ENCODE measurements at regions not wholly inside any gene's neighbourhood (a gene's known extent, or its start where the extent isn't known, plus 50 kb on each side); places are given as distances from the start of the nearest gene placed in this dataset.

DNA sequence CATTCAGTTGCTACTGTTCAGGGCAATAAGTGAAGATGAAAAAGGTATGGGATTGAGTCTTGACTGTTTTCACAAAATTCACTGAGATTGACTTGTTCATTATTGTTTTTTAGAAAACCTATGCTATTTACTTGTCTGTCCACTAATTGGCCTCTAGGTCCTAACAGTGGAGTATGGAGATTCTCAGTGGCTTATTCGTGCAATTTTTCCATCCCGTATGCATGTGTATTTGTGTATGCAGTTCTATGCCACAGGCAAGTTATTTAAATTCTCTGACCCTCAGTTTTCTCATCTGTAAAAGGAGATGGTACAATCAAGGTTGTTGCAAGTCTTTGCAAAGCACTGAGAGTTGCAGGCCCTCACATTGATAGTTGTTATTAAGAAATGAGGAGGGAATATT lies 151.0 kb downstream of the BBOX1 start:
- Histone ChIP-seq H3K36me3 (ENCODE audit: control insufficient read depth in 2 of 2, insufficient read depth in 2 of 2, low read length in 2 of 2) (no peaks in the 10 kb centered on the region), H3K9me3 (ENCODE audit: control insufficient read depth in 2 of 2, low read length in 2 of 2) (no peaks in the 10 kb centered on the region), H3K9ac (ENCODE audit: low read length in 2 of 2) (no peak overlapping the region), H3K4me3 (ENCODE audit: low read length in 2 of 2) (no peak overlapping the region), H3K27me3 (ENCODE audit: control insufficient read depth in 1 of 2, insufficient read depth in 2 of 2, low read length in 2 of 2) (no peaks in the 10 kb centered on the region), H3K27ac (ENCODE audit: low read length) (no peak overlapping the region), H3K4me1 (ENCODE audit: control insufficient read depth, insufficient read depth, low read length) (no peaks in the 10 kb centered on the region)

DNA sequence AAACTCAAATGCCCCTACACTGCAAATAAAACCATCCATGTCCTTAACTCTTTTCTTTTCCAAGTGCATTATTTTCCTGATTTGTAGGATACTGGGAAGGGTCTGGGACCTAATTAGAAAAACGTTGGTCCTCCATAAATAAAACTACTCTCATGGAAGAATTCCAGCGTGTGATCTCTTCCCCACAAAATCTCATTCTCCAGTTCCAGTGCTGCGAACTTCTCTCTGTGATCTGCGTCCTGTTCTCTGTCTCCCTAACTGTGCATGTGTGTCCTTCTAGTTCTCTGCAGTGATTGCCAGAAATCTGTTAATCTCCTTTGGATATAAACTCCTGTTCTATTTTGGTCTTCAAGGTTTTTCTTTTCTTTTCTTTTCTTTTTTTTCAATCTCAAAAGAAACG lies 148.1 kb downstream of the BBOX1 start:
- Histone ChIP-seq H3K27me3 (ENCODE audit: control insufficient read depth in 1 of 2, insufficient read depth in 2 of 2, low read length in 2 of 2) (no peaks in the 10 kb centered on the region), H3K4me1 (ENCODE audit: control insufficient read depth, insufficient read depth, low read length) (no peaks in the 10 kb centered on the region), H3K27ac (ENCODE audit: low read length) (no peak overlapping the region), H3K9me3 (ENCODE audit: control insufficient read depth in 2 of 2, low read length in 2 of 2) (no peaks in the 10 kb centered on the region), H3K4me3 (ENCODE audit: low read length in 2 of 2) (no peak overlapping the region), H3K9ac (ENCODE audit: low read length in 2 of 2) (no peak overlapping the region), H3K36me3 (ENCODE audit: control insufficient read depth in 2 of 2, insufficient read depth in 2 of 2, low read length in 2 of 2) (no peaks in the 10 kb centered on the region)

- H3K9me3 ChIP-seq (ENCODE audit: control insufficient read depth in 2 of 2, low read length in 2 of 2): no peaks in the 10 kb centered on the region
- no peak overlapping the region for H3K4me3 ChIP-seq (ENCODE audit: low read length in 2 of 2)
- no peaks in the 10 kb centered on the region for H3K27me3 ChIP-seq (ENCODE audit: control insufficient read depth in 1 of 2, insufficient read depth in 2 of 2, low read length in 2 of 2)
- no peak overlapping the region for H3K9ac ChIP-seq (ENCODE audit: low read length in 2 of 2)
- H3K4me1 ChIP-seq (ENCODE audit: control insufficient read depth, insufficient read depth, low read length): no peaks in the 10 kb centered on the region
- H3K27ac ChIP-seq (ENCODE audit: low read length): no peak overlapping the region
- no peaks in the 10 kb centered on the region for H3K36me3 ChIP-seq (ENCODE audit: control insufficient read depth in 2 of 2, insufficient read depth in 2 of 2, low read length in 2 of 2)
Observed at GRCh38 chr11:27187848-27188621, 147.4 kb downstream of the BBOX1 start.

GRCh38 chr11:27187075-27187847 lies 146.6 kb downstream of the BBOX1 start:
- Histone ChIP-seq H3K27ac (ENCODE audit: low read length) (no peak overlapping the region), H3K9ac (ENCODE audit: low read length in 2 of 2) (no peak overlapping the region)

DNA sequence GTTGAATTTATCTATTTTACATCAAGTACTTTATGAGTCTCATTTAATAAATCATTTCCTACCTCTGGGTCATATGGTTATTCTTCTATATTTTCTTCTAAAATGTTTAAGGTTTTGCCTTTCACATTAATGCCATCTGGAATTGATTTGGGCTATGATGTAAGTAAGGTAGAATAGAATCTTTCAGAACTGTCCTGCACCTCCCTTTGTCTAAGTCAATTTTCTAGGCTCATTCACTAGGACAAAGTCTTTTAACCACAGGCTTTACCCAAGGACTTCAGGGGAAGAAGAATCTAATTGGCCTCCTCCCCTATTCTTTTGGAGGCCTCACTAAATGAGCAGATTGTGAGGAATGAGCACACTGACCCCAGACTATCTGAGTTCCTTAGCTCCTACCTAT lies 146.0 kb downstream of the BBOX1 start:
- Histone ChIP-seq H3K4me3 (ENCODE audit: low read length in 2 of 2) (no peak overlapping the region), H3K27ac (ENCODE audit: low read length) (no peak overlapping the region), H3K9ac (ENCODE audit: low read length in 2 of 2) (no peak overlapping the region), H3K4me1 (ENCODE audit: control insufficient read depth, insufficient read depth, low read length) (no peaks in the 10 kb centered on the region), H3K9me3 (ENCODE audit: control insufficient read depth in 2 of 2, low read length in 2 of 2) (no peaks in the 10 kb centered on the region), H3K27me3 (ENCODE audit: control insufficient read depth in 1 of 2, insufficient read depth in 2 of 2, low read length in 2 of 2) (no peaks in the 10 kb centered on the region), H3K36me3 (ENCODE audit: control insufficient read depth in 2 of 2, insufficient read depth in 2 of 2, low read length in 2 of 2) (no peaks in the 10 kb centered on the region)

More at GRCh38 chr11:27187075-27187847, 146.6 kb downstream of the BBOX1 start:
- Histone ChIP-seq H3K4me3 (ENCODE audit: low read length in 2 of 2) (no peak overlapping the region), H3K27me3 (ENCODE audit: control insufficient read depth in 1 of 2, insufficient read depth in 2 of 2, low read length in 2 of 2) (no peaks in the 10 kb centered on the region), H3K9me3 (ENCODE audit: control insufficient read depth in 2 of 2, low read length in 2 of 2) (no peaks in the 10 kb centered on the region), H3K4me1 (ENCODE audit: control insufficient read depth, insufficient read depth, low read length) (no peaks in the 10 kb centered on the region), H3K36me3 (ENCODE audit: control insufficient read depth in 2 of 2, insufficient read depth in 2 of 2, low read length in 2 of 2) (no peaks in the 10 kb centered on the region)

GRCh38 chr11:27184458-27185312 lies 144.1 kb downstream of the BBOX1 start:
- Histone ChIP-seq H3K9me3 (ENCODE audit: control insufficient read depth in 2 of 2, low read length in 2 of 2) (no peaks in the 10 kb centered on the region), H3K4me3 (ENCODE audit: low read length in 2 of 2) (no peak overlapping the region), H3K27ac (ENCODE audit: low read length) (no peak overlapping the region), H3K9ac (ENCODE audit: low read length in 2 of 2) (no peak overlapping the region), H3K4me1 (ENCODE audit: control insufficient read depth, insufficient read depth, low read length) (no peaks in the 10 kb centered on the region), H3K27me3 (ENCODE audit: control insufficient read depth in 1 of 2, insufficient read depth in 2 of 2, low read length in 2 of 2) (no peaks in the 10 kb centered on the region), H3K36me3 (ENCODE audit: control insufficient read depth in 2 of 2, insufficient read depth in 2 of 2, low read length in 2 of 2) (no peaks in the 10 kb centered on the region)

DNA sequence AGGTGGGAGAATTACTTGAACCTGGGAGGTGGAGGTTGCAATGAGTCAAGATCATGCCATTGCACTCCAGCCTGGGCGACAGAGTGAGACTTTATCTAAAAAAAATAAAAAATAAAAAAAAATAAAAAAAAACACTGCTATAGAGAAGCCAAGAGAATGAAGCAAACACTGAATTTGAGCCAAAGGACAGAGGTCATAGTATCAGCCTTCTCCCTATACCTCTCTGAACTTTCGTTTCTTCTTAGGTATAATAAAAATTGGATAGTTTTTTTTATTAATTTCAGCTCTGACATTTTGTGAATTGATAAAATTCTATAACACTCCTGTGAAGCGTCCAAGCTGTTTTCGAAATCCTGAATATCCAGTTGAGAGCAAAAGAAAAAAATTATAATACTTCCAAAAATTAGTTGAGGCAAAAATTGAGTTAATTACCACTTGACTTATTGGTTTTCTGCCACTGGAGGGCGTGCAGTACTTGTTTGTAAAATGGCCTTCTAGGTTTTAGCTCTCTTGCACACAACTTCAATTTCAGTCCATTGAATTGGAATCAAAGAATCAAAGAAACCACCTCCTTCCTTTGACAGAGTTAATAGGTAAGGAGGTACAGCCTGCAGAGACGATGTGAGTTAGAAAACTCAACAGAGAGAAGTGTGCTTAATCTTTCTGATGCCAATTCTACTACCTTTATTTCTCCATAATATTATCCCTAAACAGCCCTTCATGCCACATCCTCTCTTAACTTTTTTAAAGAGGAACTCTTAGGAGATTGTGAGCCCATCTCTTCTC lies 143.2 kb downstream of the BBOX1 start:
- Histone ChIP-seq H3K4me1 (ENCODE audit: control insufficient read depth, insufficient read depth, low read length) (no peaks in the 10 kb centered on the region), H3K4me3 (ENCODE audit: low read length in 2 of 2) (no peak overlapping the region), H3K9me3 (ENCODE audit: control insufficient read depth in 2 of 2, low read length in 2 of 2) (no peaks in the 10 kb centered on the region), H3K27ac (ENCODE audit: low read length) (no peak overlapping the region), H3K9ac (ENCODE audit: low read length in 2 of 2) (no peak overlapping the region), H3K27me3 (ENCODE audit: control insufficient read depth in 1 of 2, insufficient read depth in 2 of 2, low read length in 2 of 2) (no peaks in the 10 kb centered on the region), H3K36me3 (ENCODE audit: control insufficient read depth in 2 of 2, insufficient read depth in 2 of 2, low read length in 2 of 2) (no peaks in the 10 kb centered on the region)

GRCh38 chr11:27179334-27179733 lies 138.7 kb downstream of the BBOX1 start:
- H3K4me3 ChIP-seq (ENCODE audit: low read length in 2 of 2): no peak overlapping the region
- H3K9me3 ChIP-seq (ENCODE audit: control insufficient read depth in 2 of 2, low read length in 2 of 2): no peaks in the 10 kb centered on the region
- H3K9ac ChIP-seq (ENCODE audit: low read length in 2 of 2): no peak overlapping the region
- no peak overlapping the region for H3K27ac ChIP-seq (ENCODE audit: low read length)
- no peaks in the 10 kb centered on the region for H3K36me3 ChIP-seq (ENCODE audit: control insufficient read depth in 2 of 2, insufficient read depth in 2 of 2, low read length in 2 of 2)
- no peaks in the 10 kb centered on the region for H3K4me1 ChIP-seq (ENCODE audit: control insufficient read depth, insufficient read depth, low read length)
- no peaks in the 10 kb centered on the region for H3K27me3 ChIP-seq (ENCODE audit: control insufficient read depth in 1 of 2, insufficient read depth in 2 of 2, low read length in 2 of 2)

DNA sequence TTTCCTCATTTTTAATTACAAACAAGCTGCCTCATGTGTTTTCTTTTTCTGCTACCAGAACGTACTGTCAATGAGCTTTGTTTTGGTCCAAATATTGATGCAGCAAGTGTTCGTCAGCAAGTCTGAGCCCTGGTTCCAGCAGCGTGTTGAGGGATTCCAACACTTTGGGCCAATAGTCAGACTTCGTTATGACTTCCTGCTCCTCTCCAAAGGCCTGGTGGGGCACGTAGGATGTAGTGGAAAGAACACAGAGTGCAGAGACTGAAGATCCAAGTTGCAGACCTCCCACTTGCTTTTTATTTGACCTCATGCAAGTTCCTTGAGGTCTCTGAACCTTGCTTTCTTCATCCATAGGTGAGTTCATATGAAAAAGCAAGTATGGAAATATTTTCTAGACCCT lies 138.2 kb downstream of the BBOX1 start:
- Histone ChIP-seq H3K36me3 (ENCODE audit: control insufficient read depth in 2 of 2, insufficient read depth in 2 of 2, low read length in 2 of 2) (no peaks in the 10 kb centered on the region), H3K27ac (ENCODE audit: low read length) (no peak overlapping the region), H3K27me3 (ENCODE audit: control insufficient read depth in 1 of 2, insufficient read depth in 2 of 2, low read length in 2 of 2) (no peaks in the 10 kb centered on the region), H3K4me3 (ENCODE audit: low read length in 2 of 2) (no peak overlapping the region), H3K9ac (ENCODE audit: low read length in 2 of 2) (no peak overlapping the region), H3K9me3 (ENCODE audit: control insufficient read depth in 2 of 2, low read length in 2 of 2) (no peaks in the 10 kb centered on the region), H3K4me1 (ENCODE audit: control insufficient read depth, insufficient read depth, low read length) (no peaks in the 10 kb centered on the region)

Data from stomach smooth muscle (tissue), 2 donors.